ENCODE measurements at regions not wholly inside any gene's neighbourhood (a gene's known extent, or its start where the extent isn't known, plus 50 kb on each side); places are given as distances from the start of the nearest gene placed in this dataset.

GRCh38 chr1:88441022-88441421, 243.1 kb upstream of the PKN2 start:
- H3K4me1 ChIP-seq: no peaks in the 10 kb centered on the region
- DNase-seq: no peak
- no peak overlapping the region for H3K4me3 ChIP-seq
- H3K27me3 ChIP-seq: no peaks in the 10 kb centered on the region
- H3K27ac ChIP-seq: no peak overlapping the region
- no peaks in the 10 kb centered on the region for H3K36me3 ChIP-seq
- H3K9me3 ChIP-seq (replicated peaks): no peaks in the 10 kb centered on the region

GRCh38 chr1:88451856-88452255, 232.2 kb upstream of the PKN2 start:
- Histone ChIP-seq H3K4me1 (no peaks in the 10 kb centered on the region), H3K9me3 (replicated peaks) (no peaks in the 10 kb centered on the region), H3K27ac (no peak overlapping the region), H3K27me3 (no peaks in the 10 kb centered on the region; the same call in 1 of the 2 replicates), H3K4me3 (no peak overlapping the region), H3K36me3 (no peaks in the 10 kb centered on the region)
- no peak for DNase-seq

GRCh38 chr1:88453295-88453694, 230.8 kb upstream of the PKN2 start:
- Histone ChIP-seq H3K4me1 (no peaks in the 10 kb centered on the region), H3K9me3 (replicated peaks) (no peaks in the 10 kb centered on the region), H3K36me3 (no peaks in the 10 kb centered on the region), H3K4me3 (no peak overlapping the region), H3K27ac (no peak overlapping the region), H3K27me3 (no peaks in the 10 kb centered on the region; the same call in 1 of the 2 replicates)
- no peak for DNase-seq

- Histone ChIP-seq H3K36me3 (no peaks in the 10 kb centered on the region), H3K9me3 (replicated peaks) (no peaks in the 10 kb centered on the region), H3K27me3 (no peaks in the 10 kb centered on the region; the same call in 1 of the 2 replicates), H3K4me1 (no peaks in the 10 kb centered on the region), H3K4me3 (no peak overlapping the region), H3K27ac (no peak overlapping the region)
- no peak for DNase-seq
These were observed 229.3 kb upstream of the PKN2 start for GRCh38 chr1:88454781-88455180.

- Histone ChIP-seq H3K4me1 (no peaks in the 10 kb centered on the region), H3K27ac (no peak overlapping the region), H3K9me3 (replicated peaks) (no peaks in the 10 kb centered on the region), H3K27me3 (peaks cover 2% of the 10 kb centered on the region; the same call in 1 of the 2 replicates), H3K36me3 (no peaks in the 10 kb centered on the region), H3K4me3 (no peak overlapping the region)
- DNase-seq: no peak
These were observed 228.3 kb upstream of the PKN2 start for GRCh38 chr1:88455621-88456256.

GRCh38 chr1:88457197-88457596, 226.9 kb upstream of the PKN2 start:
- Histone ChIP-seq H3K4me1 (no peaks in the 10 kb centered on the region), H3K9me3 (replicated peaks) (no peaks in the 10 kb centered on the region), H3K27ac (no peak overlapping the region), H3K4me3 (no peak overlapping the region), H3K36me3 (no peaks in the 10 kb centered on the region), H3K27me3 (peaks cover 6% of the 10 kb centered on the region; the same call in 1 of the 2 replicates)
- DNase-seq: no peak

- no peak for DNase-seq
- Histone ChIP-seq H3K9me3 (replicated peaks) (no peaks in the 10 kb centered on the region), H3K4me3 (no peak overlapping the region), H3K27ac (no peak overlapping the region), H3K27me3 (peaks cover 6% of the 10 kb centered on the region; the same call in 1 of the 2 replicates), H3K4me1 (no peaks in the 10 kb centered on the region), H3K36me3 (no peaks in the 10 kb centered on the region)
These were observed 223.1 kb upstream of the PKN2 start for GRCh38 chr1:88461007-88461406.

GRCh38 chr1:88462096-88462487, 222.0 kb upstream of the PKN2 start:
- Histone ChIP-seq H3K4me3 (no peak overlapping the region), H3K36me3 (no peaks in the 10 kb centered on the region), H3K9me3 (replicated peaks) (no peaks in the 10 kb centered on the region), H3K4me1 (no peaks in the 10 kb centered on the region), H3K27ac (no peak overlapping the region), H3K27me3 (peaks cover 6% of the 10 kb centered on the region; the same call in 1 of the 2 replicates)
- no peak for DNase-seq

- H3K4me1 ChIP-seq: no peaks in the 10 kb centered on the region
- no peak for DNase-seq
- no peaks in the 10 kb centered on the region for H3K9me3 ChIP-seq (replicated peaks)
- H3K27me3 ChIP-seq: peaks cover 6% of the 10 kb centered on the region; the same call in 1 of the 2 replicates
- H3K36me3 ChIP-seq: no peaks in the 10 kb centered on the region
- H3K4me3 ChIP-seq: no peak overlapping the region
- no peak overlapping the region for H3K27ac ChIP-seq
These were observed 221.4 kb upstream of the PKN2 start for GRCh38 chr1:88462488-88463261.

- no peak overlapping the region for H3K27ac ChIP-seq
These were observed 220.6 kb upstream of the PKN2 start for GRCh38 chr1:88463401-88463985.

GRCh38 chr1:88466011-88466410, 218.1 kb upstream of the PKN2 start:
- H3K27ac ChIP-seq: no peak overlapping the region
- H3K9me3 ChIP-seq (replicated peaks): no peaks in the 10 kb centered on the region
- DNase-seq: no peak
- H3K36me3 ChIP-seq: no peaks in the 10 kb centered on the region
- H3K27me3 ChIP-seq: 0 out of 2 replicates have a peak, but pooled peaks cover 1% of the 10 kb centered on the region
- no peak overlapping the region for H3K4me3 ChIP-seq
- H3K4me1 ChIP-seq: no peaks in the 10 kb centered on the region

More at GRCh38 chr1:88463401-88463985, 220.6 kb upstream of the PKN2 start:
- no peaks in the 10 kb centered on the region for H3K36me3 ChIP-seq
- H3K4me3 ChIP-seq: no peak overlapping the region
- peaks cover 6% of the 10 kb centered on the region; the same call in 1 of the 2 replicates for H3K27me3 ChIP-seq
- H3K9me3 ChIP-seq (replicated peaks): no peaks in the 10 kb centered on the region
- DNase-seq: no peak
- H3K4me1 ChIP-seq: no peaks in the 10 kb centered on the region

GRCh38 chr1:88466899-88467580, 217.0 kb upstream of the PKN2 start:
- no peaks in the 10 kb centered on the region for H3K4me1 ChIP-seq
- H3K4me3 ChIP-seq: no peak overlapping the region
- no peaks in the 10 kb centered on the region for H3K36me3 ChIP-seq
- H3K9me3 ChIP-seq (replicated peaks): no peaks in the 10 kb centered on the region
- H3K27ac ChIP-seq: no peak overlapping the region
- H3K27me3 ChIP-seq: no peaks in the 10 kb centered on the region
- no peak for DNase-seq

- Histone ChIP-seq H3K27me3 (no peaks in the 10 kb centered on the region), H3K4me3 (no peak overlapping the region), H3K4me1 (no peaks in the 10 kb centered on the region), H3K27ac (no peak overlapping the region), H3K9me3 (replicated peaks) (no peaks in the 10 kb centered on the region), H3K36me3 (no peaks in the 10 kb centered on the region)
- no peak for DNase-seq
These were observed 211.8 kb upstream of the PKN2 start for GRCh38 chr1:88472298-88472697.

GRCh38 chr1:88472714-88473113, 211.4 kb upstream of the PKN2 start:
- no peak overlapping the region for H3K27ac ChIP-seq
- no peaks in the 10 kb centered on the region for H3K27me3 ChIP-seq
- no peaks in the 10 kb centered on the region for H3K36me3 ChIP-seq
- DNase-seq: no peak
- no peaks in the 10 kb centered on the region for H3K9me3 ChIP-seq (replicated peaks)
- H3K4me3 ChIP-seq: no peak overlapping the region
- H3K4me1 ChIP-seq: no peaks in the 10 kb centered on the region

Measured in SJCRH30 (cell line).